ENCODE measurements at regions not wholly inside any gene's neighbourhood (a gene's known extent, or its start where the extent isn't known, plus 50 kb on each side); places are given as distances from the start of the nearest gene placed in this dataset.

DNA sequence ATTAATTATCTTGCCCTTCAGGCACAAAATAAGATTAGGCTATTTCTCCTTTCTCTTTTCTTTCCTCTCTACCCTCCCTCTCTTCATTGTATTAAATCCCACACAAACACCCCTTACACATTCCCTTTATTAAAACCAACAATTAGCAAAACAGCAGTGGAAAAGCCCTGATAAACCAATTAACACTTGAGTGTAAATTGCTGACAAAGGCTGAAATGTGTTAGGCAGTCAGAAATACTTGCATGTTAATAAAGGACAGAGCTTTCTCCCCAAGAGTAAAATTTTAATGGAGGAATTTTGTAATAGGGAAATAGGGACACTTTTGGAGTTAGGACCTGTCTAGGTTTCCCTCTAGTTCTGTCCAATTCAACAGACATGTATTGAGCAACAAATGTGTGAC, 370.9 kb downstream of the MRPS30 start:
- Mint-ChIP-seq H3K27ac (no peak overlapping the region), H3K36me3 (no peaks in the 10 kb centered on the region), H3K4me3 (no peak overlapping the region), H3K4me1 (no peaks in the 10 kb centered on the region), H3K27me3 (no peaks in the 10 kb centered on the region), H3K9me3 (peaks cover 0 to 18% (median 5%) of the 10 kb centered on the region in 3 donors)

DNA sequence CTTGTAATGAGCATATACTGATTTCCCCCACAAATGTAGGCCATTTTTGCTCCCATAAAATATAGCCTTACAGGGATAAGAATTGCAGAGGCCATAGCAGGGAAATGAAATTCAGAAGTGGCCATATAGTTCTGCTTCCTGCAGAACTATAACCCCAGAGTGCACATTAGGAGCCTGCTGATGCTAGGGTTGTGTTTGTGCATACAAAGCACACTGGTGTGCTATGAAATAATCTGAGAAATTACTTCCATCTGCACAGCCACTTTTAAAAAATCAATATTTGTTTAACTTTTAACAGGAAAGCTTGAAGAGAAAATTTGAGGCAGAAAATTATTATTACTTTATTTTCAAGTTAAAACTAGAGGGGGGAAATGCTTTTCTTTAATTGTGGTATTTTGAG, 380.3 kb downstream of the MRPS30 start:
- no peak overlapping the region for H3K27ac Mint-ChIP-seq

GRCh38 chr5:45189481-45189880, 380.7 kb downstream of the MRPS30 start:
- no peak overlapping the region for H3K27ac Mint-ChIP-seq
- peaks cover 0 to 5% (median 4%) of the 10 kb centered on the region in 3 donors for H3K9me3 Mint-ChIP-seq
- H3K4me3 Mint-ChIP-seq: no peak overlapping the region
- H3K27me3 Mint-ChIP-seq: no peaks in the 10 kb centered on the region
- no peaks in the 10 kb centered on the region for H3K4me1 Mint-ChIP-seq
- no peaks in the 10 kb centered on the region for H3K36me3 Mint-ChIP-seq

More for the DNA sequence above, 380.3 kb downstream of the MRPS30 start:
- Mint-ChIP-seq H3K9me3 (peaks cover 2 to 6% (median 4%) of the 10 kb centered on the region in 3 donors), H3K36me3 (no peaks in the 10 kb centered on the region), H3K4me3 (no peak overlapping the region), H3K27me3 (no peaks in the 10 kb centered on the region), H3K4me1 (no peaks in the 10 kb centered on the region)

- Mint-ChIP-seq H3K36me3 (no peaks in the 10 kb centered on the region), H3K4me1 (no peaks in the 10 kb centered on the region), H3K4me3 (no peak overlapping the region), H3K27ac (no peak overlapping the region), H3K27me3 (no peaks in the 10 kb centered on the region), H3K9me3 (peaks cover 5% of the 10 kb centered on the region in 3 donors)
Observed at GRCh38 chr5:45195026-45195425, 386.3 kb downstream of the MRPS30 start.
